AML-193 (cell line): ENCODE measurements at regions not wholly inside any gene's neighbourhood (a gene's known extent, or its start where the extent isn't known, plus 50 kb on each side); places are given as distances from the start of the nearest gene placed in this dataset.

Experiments
- DNase-seq, 2 experiments: peaks; one replicate each; lab custom pipeline; 2025; lab: John Stamatoyannopoulos, UW

DNA sequence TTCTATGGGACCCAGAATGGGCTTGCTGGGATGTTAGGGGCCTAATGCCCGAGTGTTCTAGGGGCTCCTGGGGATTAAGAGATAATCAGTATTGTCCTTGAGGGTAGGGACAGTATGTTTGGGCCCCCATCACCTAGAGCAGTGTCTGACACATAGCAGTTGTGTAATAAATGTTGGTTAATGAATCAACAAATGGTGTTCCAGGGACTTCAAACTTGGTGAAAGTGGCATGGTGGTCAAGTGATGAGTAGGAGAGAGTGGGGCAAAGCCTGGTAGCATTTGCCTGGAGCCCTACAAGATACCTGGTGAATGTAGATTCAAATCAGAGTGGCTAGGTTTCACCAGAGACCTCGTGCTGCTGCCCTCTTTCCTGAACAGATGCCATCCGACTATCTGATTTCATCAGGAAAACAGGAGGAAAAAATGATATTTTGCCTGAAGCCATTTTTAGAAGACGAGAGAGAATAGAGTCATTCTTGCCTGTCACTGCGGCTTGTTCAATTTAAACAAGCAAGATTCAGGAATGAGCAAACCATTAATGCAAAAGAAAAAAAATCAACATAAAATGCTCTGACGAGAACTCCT, 117.3 kb downstream of the RPL22L1 start:
- no peak for DNase-seq

DNA sequence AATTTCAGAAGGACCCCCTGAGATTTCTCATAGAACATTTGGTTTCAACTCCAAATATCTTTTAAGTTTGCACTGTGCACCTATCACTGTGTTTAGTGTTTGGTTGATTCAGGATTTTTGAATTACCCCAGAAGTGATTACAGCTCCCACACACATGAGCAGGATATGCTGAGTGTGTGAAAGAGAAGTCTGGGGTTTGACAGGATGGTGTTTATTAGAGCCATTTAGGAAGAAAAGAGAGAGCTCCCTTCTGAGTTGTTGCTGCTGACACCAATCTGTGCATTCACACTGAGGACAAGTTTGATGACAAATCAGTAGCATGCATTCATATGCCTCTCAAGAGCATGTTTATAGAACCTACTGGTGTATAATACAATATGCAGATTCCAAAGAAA, 118.1 kb downstream of the RPL22L1 start:
- DNase-seq, result no peak

DNA sequence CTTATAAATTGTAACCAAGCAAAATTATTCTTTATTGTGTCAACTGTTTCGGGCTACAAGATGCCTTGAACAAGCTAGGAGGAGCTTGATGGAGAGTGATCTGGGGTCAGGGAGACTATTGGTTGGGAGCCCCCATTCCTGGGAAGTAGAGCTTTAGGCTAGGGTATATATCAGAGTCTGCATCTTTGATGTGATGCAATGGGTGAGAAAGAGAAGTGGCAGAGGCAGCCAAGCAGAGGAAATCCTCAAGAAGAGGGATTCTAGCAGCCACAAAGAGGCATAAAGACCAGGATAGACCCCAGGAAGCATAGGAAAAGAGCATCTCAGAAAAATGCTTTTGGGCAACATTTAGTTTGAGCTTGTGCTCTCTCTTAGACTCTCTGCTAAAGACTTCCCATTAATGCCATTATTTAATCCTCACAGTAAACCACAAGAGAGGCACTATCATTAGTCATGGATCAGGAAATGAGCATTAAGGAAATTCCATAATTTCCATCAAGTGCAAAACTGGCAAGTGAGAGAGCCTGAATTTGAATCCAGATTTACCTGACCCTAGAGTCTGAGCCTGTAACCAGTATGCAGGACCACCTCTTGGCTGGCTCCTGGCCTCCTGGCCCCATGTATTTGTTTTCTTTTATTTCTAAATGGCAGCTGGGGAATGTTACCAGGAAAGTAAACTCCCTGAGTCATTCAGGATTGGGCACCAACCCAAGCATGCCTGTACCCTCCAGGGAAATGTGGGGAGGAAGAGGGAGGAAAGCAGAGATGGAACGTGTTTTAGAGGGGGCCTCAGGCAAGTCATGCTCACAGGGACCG, 118.7 kb downstream of the RPL22L1 start:
- DNase-seq, result no peak

DNA sequence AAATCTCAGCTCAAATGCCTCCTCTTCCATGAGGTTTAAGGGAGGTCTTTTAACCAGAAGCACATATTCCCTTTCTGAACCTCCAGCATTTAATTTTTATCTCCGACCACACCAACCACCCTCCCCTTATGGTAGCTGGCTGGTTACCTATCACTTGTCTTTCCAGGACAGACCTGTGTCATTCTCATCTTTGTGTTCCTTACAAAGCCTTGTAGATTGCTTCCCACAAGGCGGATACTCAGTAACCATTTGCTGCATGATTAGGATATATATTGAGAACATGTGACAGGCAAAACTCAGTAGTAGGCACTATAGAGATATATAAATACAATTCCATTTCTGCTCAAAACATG, 119.5 kb downstream of the RPL22L1 start:
- no peak for DNase-seq

DNA sequence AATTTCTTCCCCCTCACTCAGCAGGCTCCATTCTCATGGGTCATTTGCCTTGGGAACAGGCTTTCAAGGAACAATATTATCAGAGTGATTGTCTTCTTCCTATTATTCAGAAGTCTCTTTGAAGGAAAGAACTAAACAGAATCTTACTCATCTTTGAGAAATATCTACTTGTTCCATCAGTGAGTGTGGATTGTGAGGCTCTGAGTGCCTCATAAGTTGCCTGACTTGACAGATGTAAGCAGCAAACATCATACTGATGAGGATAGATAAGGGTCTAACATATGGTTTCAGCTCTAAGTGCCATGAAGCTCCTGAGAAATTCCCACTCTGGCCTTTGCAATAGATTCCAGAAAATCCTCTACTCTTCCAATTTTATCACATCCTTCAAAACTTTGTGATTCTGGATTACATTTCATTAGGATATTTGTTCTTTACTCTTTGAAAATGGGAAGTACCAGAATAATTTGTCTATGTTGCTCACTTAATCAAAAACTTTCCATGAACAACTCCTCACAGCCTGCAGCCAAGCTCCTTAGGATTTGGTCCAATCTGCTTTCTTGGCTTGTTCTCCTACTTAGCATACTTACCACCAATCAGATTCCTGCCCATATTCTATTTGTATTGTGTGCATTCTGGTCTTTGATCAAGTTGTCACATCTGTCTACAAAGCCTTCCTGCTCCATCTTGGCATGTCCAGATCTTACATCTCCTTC, 120.1 kb downstream of the RPL22L1 start:
- no peak for DNase-seq

DNA sequence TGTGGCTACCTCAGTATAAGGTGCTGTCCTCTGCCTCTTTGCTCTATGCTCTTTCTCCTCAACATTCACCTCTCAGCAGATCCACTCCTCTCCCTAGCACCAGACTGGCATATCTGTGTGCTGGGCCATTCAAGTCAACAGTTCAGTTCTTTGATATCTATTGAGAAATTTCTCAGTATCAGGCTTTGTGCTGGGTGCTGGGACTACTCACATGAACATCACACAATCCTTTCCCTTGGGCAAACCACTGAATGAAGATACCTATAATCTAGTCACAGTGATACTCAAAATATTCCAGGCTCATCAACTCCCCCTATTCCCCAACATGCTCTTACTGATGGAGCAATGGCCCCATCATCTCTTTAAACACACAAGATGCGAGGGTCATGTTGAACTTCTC, 120.8 kb downstream of the RPL22L1 start:
- DNase-seq, result no peak

DNA sequence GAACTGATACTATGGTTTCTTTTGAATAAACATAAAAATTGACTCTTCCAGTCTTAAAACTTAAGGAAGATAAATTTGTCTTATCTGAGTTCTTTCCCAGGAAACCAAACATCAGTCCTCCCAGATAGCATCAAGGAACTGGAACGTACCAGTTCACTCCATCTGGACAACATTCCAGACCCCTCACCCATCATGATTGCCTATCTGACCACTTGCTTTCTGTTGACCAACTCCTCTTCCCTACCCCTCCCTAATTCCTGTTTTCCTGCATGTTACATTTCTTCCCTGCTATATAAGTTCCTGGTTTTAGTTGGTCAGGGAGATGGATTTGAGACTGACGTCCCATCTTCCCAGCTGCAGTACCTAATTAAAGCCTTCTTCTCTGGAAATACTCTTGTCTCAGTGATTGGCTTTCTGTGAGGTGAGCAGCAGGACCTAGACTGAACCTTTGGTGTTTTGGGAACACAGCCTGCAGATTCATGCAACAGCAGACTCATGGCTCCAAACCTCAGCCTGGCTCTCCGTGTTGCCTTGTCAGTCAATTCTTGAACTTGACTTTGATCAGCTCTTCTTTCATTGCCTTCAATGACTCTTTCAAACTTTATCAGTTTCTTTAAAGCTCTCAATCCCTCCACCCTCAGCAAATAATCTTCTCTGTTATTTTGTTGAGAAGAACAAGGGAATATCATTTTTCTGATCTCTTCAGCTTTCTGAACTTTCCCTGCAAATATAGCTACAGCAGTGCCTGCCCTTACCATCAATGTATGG, 123.6 kb downstream of the RPL22L1 start:
- DNase-seq, result no peak

DNA sequence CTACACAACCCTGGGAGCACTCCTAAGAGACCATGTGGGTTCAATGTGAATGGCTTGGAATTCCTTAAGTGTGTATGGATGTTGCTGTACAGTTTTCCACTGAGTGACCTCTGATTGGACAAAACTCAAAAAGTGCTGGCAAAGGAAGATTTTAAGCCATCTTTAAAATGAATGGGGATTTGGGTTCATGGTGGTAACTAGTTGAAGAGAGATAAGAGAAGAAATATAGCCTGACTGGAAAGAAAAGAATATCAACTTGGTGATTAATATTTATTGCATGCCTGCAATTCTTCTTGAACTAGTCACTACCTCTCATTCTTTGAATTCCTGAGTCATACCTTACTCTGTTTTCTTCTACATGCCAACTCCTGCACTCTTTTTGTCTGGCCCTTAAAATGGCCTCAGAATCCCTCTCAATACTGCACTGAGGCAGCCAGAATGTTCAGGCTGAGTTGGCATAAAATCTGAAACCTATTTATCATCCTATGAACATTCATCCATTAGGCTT, 124.7 kb downstream of the RPL22L1 start:
- DNase-seq, result no peak

DNA sequence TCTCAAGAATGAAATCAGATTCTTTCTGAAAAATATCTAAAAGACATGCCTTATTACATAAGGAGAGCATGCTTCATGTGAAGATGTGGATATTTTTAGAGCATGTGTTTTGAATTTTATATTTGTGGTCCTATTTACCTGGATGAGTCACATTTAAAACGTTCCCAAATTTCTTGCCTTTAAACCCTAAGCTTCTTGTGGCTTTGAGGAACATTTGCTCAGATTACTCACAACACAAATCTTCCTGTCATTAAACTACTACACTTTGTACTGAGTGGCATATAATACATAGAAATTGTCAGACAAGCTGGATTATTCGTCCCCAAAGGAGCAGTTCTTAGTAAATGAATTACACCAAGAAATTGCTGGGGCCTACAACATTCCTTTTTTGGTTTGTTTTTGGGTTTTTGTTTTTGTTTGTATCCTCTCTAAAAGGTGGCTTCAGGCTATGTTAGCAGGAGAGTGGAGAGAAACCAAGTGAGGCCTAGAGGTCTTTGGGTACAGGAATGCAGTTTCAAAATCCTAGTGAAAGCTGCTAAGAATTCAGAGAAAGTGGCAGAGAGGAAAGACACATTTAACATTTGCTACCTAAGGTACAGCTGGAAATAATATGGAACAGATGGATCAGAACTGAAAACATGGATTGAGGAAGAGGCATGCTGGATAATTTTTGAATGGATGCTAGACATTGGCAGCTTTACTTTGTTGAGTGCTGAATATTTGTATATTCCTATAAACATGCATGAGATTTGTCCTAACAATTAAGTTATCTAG, 128.1 kb downstream of the RPL22L1 start:
- no peak for DNase-seq

DNA sequence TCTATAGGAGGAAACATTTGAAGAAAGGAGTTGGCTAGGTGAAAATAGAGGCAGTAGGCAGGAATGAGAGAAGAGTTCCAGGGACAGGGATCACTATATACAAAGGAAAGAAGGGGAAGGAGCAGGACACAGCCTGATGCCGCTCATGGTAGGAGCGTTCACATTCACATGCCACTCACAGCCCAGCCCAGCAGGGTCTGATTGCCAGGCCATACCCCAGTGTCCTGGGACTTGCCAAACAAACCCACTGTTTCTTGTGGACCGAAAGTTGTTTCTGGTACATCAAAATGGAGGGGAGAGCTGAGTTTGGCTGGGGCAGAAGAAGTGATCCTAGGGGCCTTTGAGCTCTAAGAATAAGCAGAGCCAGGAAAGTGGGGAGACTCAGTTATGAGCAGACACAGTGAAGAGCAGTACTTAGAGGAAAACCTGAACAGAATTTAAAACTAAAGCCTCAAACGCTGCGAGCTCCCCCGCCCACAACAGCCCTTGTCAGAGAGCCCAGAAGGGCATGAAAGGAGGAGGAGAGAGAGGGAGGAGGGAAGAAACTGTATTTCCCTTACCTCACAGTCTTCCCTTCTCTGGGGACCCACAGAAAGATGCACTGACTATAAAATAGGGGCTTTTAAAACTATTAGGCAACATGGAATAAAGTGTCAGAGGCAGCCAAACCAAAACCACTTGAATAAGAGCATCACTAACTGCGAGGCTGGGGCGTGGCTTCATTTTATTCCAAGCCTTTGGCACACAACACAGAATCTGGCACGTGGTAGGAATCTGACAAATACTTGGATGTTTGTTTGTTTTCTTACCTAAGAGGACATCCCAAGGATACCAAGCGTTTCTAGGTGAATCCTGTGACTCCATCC, 129.0 kb downstream of the RPL22L1 start:
- DNase-seq, result no peak

DNA sequence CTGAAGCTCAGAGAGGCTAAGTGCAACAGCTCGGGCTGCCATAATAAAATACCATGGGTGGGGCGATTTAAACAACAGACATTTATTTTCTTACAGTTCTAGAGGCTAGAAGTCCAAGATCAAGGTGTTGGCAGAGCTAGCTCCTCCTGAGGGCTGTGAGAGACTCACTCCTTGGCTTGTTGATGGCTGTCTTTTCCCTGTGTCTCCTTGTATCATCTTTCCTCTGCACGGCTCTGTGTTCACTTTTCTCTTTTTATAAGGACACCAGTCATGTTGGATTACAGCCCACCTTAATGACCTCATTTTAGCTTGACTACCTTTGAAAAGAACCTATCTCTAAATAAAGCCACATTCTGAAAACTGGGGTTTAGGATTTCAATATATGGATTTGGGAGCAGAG, 129.7 kb downstream of the RPL22L1 start:
- no peak for DNase-seq

DNA sequence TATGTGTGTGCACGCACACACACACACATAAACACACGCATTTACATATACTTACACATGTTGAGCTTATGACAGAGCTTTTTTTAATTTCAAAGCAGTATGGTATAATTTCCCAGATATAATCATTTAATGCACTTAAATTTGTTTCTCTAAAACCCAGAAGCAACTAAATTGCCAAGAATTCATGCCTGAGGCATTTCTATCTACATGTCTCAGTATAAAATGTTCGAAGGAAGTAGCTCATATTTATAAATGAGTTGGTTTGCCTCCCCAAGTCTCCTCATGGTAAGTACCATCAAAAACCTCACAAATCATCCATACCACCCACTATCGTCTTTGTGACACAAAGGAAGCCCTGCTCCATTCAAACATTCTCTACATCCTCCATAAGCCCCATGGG, 130.6 kb downstream of the RPL22L1 start:
- DNase-seq, result no peak

DNA sequence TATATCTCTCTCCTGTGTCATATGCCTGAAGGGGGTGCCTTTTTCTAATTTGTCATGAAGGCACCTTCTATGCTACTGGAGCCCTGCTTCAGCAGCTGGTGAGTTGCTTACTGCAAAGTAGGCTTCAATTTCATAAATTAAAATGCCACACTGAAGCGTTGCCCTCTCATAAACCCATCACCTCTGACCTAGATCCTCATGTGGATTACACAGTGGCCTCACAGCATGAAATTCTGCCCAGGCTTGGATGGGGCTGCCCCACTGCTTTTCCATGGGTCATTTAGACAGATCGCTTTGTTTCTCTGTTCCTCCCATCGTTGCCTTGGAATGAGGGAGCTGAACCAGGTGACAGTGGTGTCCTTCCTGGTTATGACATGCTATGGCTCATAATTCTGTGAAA, 131.2 kb downstream of the RPL22L1 start:
- no peak for DNase-seq

DNA sequence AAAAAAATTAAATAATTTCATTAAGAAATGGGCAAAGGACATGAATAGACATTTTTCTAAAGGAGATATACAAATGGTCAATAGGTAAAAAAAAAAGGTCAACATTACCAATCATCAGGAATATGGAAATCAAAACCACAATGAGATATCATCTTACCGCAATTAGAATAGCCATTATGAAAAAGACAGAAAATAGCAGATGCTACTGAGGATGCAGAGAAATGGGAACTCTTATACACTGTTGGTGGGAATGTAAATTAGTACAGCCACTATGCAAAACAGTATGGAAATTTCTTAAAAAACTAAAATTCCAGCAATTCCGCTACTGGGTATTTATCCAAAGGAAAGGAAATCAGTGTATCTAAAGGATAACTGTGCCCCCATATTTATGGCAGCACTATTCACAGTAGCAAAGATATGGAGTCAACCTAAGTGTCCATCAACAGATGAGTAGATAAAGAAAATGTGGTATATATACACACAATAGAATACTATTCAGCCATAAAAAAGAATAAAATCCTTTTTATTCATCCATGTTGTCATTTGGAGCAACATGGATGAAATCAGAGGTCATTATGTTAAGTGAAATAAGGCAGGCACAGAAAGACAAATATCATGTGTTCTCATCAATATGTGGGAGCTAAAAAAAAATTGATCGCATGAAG, 132.4 kb downstream of the RPL22L1 start:
- no peak for DNase-seq

DNA sequence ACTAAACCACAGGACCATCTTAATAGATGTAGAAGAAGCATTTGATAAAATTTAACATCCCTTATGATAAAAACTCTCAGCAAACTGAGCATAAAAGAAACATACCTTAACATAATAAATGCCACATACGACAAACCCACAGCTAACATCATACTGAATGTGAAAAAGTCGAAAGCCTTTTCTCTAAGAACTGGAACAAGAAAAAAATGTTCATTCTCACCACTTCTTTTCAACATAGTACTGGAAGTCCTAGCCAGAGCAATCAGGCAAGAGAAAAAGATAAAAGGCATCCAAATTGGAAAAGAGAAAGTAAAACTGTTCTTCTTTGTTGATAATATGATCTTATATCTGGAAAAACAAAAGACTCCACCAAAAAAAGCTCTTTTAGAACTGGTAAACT, 134.2 kb downstream of the RPL22L1 start:
- DNase-seq, result no peak

DNA sequence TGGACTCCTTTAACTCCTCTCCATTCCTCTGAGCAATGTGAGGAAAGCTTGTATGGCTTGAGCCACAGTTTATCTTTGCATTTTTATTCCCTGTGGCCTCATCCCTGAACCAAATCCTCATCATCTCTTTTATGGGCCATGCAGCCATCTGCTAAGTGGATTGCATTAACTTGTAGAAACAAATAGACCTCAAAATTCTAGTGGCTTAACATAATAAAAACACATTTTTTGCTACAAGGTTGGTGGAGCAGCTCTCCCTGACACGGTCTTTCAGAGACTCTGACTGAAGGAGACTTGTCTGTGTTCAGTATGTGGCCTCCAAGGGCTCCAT, 135.3 kb downstream of the RPL22L1 start:
- no peak for DNase-seq

DNA sequence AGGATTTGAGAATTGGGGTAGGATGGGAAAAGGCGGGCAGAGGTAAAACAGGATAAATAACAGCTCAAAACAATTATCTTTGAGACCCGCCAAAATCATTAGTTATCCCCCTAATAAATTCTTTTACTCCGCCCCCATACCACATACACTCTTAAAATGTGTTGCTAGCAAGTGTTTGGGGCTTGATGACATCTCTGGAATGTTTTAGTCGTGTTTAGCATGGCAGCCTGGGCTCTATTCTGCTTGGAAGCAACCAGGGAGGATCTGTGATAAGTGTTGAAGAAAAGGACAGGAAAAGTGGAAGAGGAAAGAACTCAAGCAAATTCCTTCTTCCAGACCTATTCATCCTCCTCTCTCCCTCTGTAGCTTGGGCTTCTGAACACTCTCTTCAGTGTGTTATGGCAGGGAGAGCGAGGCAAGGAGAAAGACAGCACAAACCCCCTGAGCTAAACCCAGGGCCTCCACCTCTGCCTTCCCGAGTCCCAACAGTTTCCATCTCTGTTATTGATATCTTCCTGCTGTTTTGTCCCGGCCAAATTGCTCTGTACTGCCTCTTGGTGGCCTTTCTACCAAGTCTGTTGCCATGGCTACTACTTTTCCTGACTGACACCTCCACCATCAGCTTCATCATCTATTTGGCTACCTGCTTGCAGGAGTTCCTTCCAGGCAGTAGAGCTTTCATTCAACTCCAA, 135.8 kb downstream of the RPL22L1 start:
- DNase-seq, result no peak

DNA sequence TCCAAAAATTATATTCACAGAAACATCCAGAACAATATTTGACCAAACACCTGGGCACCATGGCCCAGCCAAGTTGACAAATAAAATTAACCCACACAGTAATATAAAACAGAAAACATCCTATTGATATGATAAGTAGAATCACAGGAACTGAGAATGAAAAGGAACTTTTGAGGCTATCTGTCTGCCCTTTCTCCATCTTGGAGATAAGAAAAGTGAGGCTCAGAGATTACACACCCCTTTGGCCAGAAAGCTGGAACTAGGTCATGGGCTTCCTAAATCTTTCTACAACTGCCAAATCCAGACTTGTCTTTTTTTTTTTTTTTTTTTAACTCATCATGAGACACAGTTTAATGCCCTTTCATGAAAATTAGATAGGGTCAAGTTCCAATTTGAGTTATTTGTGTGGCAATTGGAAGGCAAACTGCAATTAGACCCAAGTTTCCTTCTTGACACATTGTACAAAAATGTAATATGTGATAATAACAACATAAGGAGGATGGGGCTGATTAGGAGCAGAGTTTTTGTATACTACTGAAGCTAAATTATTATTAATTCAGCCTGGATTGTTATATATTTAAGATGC, 137.2 kb downstream of the RPL22L1 start:
- no peak for DNase-seq

DNA sequence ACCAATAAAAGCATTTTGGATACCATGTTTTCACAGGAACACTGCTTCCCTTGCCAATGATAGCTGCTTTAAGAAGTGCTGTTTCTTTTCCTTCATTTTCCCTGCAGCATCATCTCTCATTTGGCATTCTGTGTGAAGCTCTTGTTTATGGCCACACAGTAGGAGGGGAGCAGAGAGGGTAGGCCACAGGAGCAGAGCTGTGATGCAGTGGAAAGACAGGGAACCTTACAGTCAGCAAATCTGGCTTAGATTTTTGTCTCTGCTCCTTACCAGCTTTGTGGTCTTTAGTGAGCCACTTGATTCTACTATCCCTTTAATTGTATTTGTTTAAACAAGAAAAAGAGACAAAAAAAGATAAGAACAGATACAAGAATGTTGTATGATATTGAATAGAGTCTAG, 138.7 kb downstream of the RPL22L1 start:
- DNase-seq, result no peak
